LNCaP clone FGC (cell line): ENCODE measurements at regions not wholly inside any gene's neighbourhood (a gene's known extent, or its start where the extent isn't known, plus 50 kb on each side); places are given as distances from the start of the nearest gene placed in this dataset.
A peak's percentile ranks its signal among the peaks of the same experiment; 100 is the strongest.

Experiments used
- DNase-seq: peaks from one replicate; pipeline ENCODE4 v3.0.0-alpha.2; 2011; ENCODE audit warnings: low read depth
- H3K4me3 ChIP-seq: 2 replicates; pipeline ENCODE4 v1.5.1; 2011; ENCODE audit warnings: mild to moderate bottlenecking, low read depth, low read length, control low read depth
- TF ChIP-seq, protein P1 (sequence below): IDR thresholded peaks from 2 replicates; pipeline ENCODE4 v1.5.1; 2012; ENCODE audit warnings: mild to moderate bottlenecking; ENCODE audit not compliant: control insufficient read depth, insufficient read depth; ENCODE audit errors: extremely low read depth

- no peak overlapping the region for H3K4me3 ChIP-seq
- TF ChIP-seq, protein P1, sequence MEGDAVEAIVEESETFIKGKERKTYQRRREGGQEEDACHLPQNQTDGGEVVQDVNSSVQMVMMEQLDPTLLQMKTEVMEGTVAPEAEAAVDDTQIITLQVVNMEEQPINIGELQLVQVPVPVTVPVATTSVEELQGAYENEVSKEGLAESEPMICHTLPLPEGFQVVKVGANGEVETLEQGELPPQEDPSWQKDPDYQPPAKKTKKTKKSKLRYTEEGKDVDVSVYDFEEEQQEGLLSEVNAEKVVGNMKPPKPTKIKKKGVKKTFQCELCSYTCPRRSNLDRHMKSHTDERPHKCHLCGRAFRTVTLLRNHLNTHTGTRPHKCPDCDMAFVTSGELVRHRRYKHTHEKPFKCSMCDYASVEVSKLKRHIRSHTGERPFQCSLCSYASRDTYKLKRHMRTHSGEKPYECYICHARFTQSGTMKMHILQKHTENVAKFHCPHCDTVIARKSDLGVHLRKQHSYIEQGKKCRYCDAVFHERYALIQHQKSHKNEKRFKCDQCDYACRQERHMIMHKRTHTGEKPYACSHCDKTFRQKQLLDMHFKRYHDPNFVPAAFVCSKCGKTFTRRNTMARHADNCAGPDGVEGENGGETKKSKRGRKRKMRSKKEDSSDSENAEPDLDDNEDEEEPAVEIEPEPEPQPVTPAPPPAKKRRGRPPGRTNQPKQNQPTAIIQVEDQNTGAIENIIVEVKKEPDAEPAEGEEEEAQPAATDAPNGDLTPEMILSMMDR: peak; percentile 96
- peak; percentile 8 for DNase-seq
Observed at GRCh38 chr11:57131080-57131790, 50.5 kb upstream of the LRRC55 start.
